ENCODE measurements at regions not wholly inside any gene's neighbourhood (a gene's known extent, or its start where the extent isn't known, plus 50 kb on each side); places are given as distances from the start of the nearest gene placed in this dataset.

GRCh38 chr5:138645778-138646575, 70.8 kb upstream of the HSPA9 start:
- Histone ChIP-seq H3K4me3 (ENCODE audit: low read depth, low read length) (no peak overlapping the region), H3K36me3 (replicated peaks) (no peaks in the 10 kb centered on the region), H3K27me3 (replicated peaks) (no peaks in the 10 kb centered on the region), H3K27ac (no peak overlapping the region)
- in situ Hi-C loops (cut with HindIII; ENCODE audit: low pct_ligation_motif_present, low sequenced_read_pairs), result no loop called here
- no peak for TF ChIP-seq CTCF (IDR thresholded peaks at IDR 0.05; ENCODE audit: low read depth, low read length, missing control alignments)
- no peak for DNase-seq

- in situ Hi-C loops (cut with HindIII; ENCODE audit: low pct_ligation_motif_present, low sequenced_read_pairs), result no loop called here
- H3K27ac ChIP-seq, result no peak overlapping the region
- H3K4me3 ChIP-seq (ENCODE audit: low read depth, low read length), result no peak overlapping the region
- no peak for DNase-seq
- TF ChIP-seq CTCF (IDR thresholded peaks at IDR 0.05; ENCODE audit: low read depth, low read length, missing control alignments), result no peak
- no peaks in the 10 kb centered on the region for H3K36me3 ChIP-seq (replicated peaks)
- H3K27me3 ChIP-seq (replicated peaks), result peaks cover 3% of the 10 kb centered on the region
Observed at GRCh38 chr5:138643040-138643791, 68.0 kb upstream of the HSPA9 start.

- DNase-seq, result peak; percentile 66
- TF ChIP-seq CTCF (IDR thresholded peaks at IDR 0.05; ENCODE audit: low read depth, low read length, missing control alignments), result peak; percentile 93
- no peaks in the 10 kb centered on the region for H3K36me3 ChIP-seq (replicated peaks)
- in situ Hi-C loops (cut with HindIII; ENCODE audit: low pct_ligation_motif_present, low sequenced_read_pairs), result no loop called here
- no peak overlapping the region for H3K27ac ChIP-seq
- H3K27me3 ChIP-seq (replicated peaks), result peaks cover 3% of the 10 kb centered on the region
- no peak overlapping the region for H3K4me3 ChIP-seq (ENCODE audit: low read depth, low read length)
Observed at GRCh38 chr5:138641547-138642298, 66.5 kb upstream of the HSPA9 start.

- in situ Hi-C loops (cut with HindIII; ENCODE audit: low pct_ligation_motif_present, low sequenced_read_pairs), result no loop called here
- no peak for TF ChIP-seq CTCF (IDR thresholded peaks at IDR 0.05; ENCODE audit: low read depth, low read length, missing control alignments)
- peaks cover 3% of the 10 kb centered on the region for H3K27me3 ChIP-seq (replicated peaks)
- no peak for DNase-seq
- H3K27ac ChIP-seq, result no peak overlapping the region
- H3K4me3 ChIP-seq (ENCODE audit: low read depth, low read length), result no peak overlapping the region
- no peaks in the 10 kb centered on the region for H3K36me3 ChIP-seq (replicated peaks)
Observed at GRCh38 chr5:138640646-138641254, 65.5 kb upstream of the HSPA9 start.

GRCh38 chr5:138640138-138640537, 64.9 kb upstream of the HSPA9 start:
- no peak for DNase-seq
- H3K4me3 ChIP-seq (ENCODE audit: low read depth, low read length), result no peak overlapping the region
- peaks cover 3% of the 10 kb centered on the region for H3K27me3 ChIP-seq (replicated peaks)
- no peak for TF ChIP-seq CTCF (IDR thresholded peaks at IDR 0.05; ENCODE audit: low read depth, low read length, missing control alignments)
- in situ Hi-C loops (cut with HindIII; ENCODE audit: low pct_ligation_motif_present, low sequenced_read_pairs), result no loop called here
- no peaks in the 10 kb centered on the region for H3K36me3 ChIP-seq (replicated peaks)
- H3K27ac ChIP-seq, result no peak overlapping the region
